Muscle layer of colon (tissue), 2 donors: ENCODE measurements at regions not wholly inside any gene's neighbourhood (a gene's known extent, or its start where the extent isn't known, plus 50 kb on each side); places are given as distances from the start of the nearest gene placed in this dataset.

Experiments
- H3K27ac ChIP-seq: one replicate; pipeline ENCODE4 v1.7.0; 2013; ENCODE audit warnings: low read depth, mild to moderate bottlenecking, low read length, moderate library complexity
- H3K27me3 ChIP-seq, 2 donors: one replicate each; pipeline ENCODE4 v1.7.0; 2013; ENCODE audit warnings: low read length in 2 of 2, mild to moderate bottlenecking in 2 of 2; ENCODE audit not compliant: insufficient read depth in 2 of 2, control insufficient read depth in 1 of 2
- H3K36me3 ChIP-seq: one replicate; pipeline ENCODE4 v1.7.0; 2013; ENCODE audit warnings: mild to moderate bottlenecking, low read length; ENCODE audit not compliant: insufficient read depth
- H3K4me1 ChIP-seq: one replicate; pipeline ENCODE4 v1.7.0; 2013; ENCODE audit warnings: mild to moderate bottlenecking, low read length; ENCODE audit not compliant: insufficient read depth
- H3K4me3 ChIP-seq, 2 donors: one replicate each; pipeline ENCODE4 v1.7.0; 2013; ENCODE audit warnings: low read length in 2 of 2, low read depth in 1 of 2, mild to moderate bottlenecking in 1 of 2, moderate library complexity in 1 of 2
- H3K9ac ChIP-seq: one replicate; pipeline ENCODE4 v1.7.0; 2013; ENCODE audit warnings: low read length
- H3K9me3 ChIP-seq: one replicate; pipeline ENCODE4 v1.7.0; 2013; ENCODE audit warnings: mild to moderate bottlenecking, low read length
- donor health status: abdominal sarcoma.
- donor health status: Adenocarcinoma of cecum.

DNA sequence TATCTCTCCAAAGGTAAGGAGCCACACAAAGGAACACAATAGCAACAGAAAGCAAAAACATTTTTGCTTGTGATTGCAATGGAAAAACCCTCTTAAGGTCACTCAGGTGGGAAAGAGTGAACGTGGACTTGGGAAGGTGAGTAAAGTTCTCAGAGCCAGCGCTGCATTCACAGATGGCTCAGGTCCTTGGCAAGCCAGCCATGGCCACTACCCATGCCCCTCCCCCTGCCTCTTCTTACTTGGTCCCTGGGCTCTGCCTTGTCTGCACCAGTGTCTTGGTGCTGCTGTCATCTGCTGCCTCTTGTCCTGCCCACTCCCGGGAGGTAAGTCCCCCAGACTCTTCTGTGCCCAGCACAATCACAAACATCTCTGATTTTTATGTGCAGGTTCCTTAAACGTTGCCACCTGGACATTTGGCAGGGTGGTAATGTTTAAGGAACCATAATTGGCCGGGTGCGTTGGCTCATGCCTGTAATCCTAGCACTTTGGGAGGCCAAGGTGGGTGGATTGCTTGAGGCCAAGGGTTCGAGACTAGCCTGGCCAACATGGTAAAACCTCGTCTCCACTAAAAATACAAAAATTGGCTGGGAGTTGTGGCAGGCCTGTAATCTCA, 74.6 kb downstream of the FEM1C start:
- H3K36me3 ChIP-seq, result no peaks in the 10 kb centered on the region
- no peaks in the 10 kb centered on the region for H3K27me3 ChIP-seq
- H3K27ac ChIP-seq, result no peak overlapping the region
- no peaks in the 10 kb centered on the region for H3K9me3 ChIP-seq
- no peak overlapping the region for H3K4me3 ChIP-seq
- no peak overlapping the region for H3K9ac ChIP-seq
- H3K4me1 ChIP-seq, result peaks cover 7% of the 10 kb centered on the region

DNA sequence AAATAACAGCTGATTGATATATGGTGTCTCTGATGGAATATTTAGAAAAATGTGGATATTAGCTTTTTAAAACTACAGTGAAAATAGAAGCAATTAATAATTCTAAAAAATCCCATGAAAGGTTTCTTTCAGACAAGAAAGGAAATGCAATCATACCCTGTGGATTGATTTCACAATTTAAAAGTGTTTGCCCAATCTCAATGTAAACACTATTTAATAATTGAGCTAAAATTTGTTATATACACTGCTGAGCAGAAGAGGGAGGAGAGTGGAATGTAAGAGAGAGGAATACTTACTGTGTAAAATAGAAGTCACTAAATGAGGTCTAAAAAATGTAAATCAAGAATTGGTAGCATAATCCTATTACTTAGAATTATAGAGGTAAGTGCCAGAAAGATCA, 76.9 kb downstream of the FEM1C start:
- no peak overlapping the region for H3K4me3 ChIP-seq
- H3K9me3 ChIP-seq, result no peaks in the 10 kb centered on the region
- H3K4me1 ChIP-seq, result peaks cover 4% of the 10 kb centered on the region
- H3K27me3 ChIP-seq, result no peaks in the 10 kb centered on the region
- H3K27ac ChIP-seq, result no peak overlapping the region
- no peak overlapping the region for H3K9ac ChIP-seq
- H3K36me3 ChIP-seq, result no peaks in the 10 kb centered on the region

DNA sequence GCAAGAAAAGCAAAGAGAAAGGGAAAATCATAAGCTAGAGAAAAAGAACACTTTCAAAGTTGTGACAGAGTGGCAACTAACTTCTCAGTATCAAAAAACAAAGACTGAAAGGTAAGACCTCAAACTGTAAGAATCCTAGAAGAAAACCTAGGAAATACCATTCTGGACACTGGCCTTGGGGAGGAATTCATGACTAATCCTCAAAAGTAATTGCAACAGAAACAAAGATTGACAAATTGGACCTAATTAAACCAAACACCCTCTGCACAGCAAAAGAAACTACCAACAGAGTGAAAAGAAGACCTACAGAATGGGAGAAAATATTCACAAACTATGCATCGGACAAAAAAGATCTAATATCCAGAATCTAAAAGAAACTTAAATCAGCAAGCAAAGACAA, 79.1 kb downstream of the FEM1C start:
- H3K9me3 ChIP-seq, result no peaks in the 10 kb centered on the region

DNA sequence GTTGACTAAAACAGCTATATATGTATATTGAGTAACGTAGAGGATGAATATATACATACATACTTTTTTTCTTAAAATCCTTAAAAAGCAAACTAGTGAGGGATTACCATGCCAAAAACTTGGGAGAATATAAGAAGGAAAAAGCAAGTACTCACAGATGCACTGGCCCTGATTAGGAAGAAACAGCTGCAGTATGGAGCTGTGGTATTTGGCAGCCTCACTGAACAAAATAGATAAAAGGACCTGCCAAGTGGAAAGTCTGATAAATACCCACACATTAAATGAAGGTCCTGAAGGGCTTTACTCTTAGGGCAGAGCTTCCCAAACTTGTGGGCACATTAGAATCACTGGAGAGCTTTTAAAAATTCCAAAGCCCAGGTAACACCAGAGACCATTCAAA, 80.6 kb downstream of the FEM1C start:
- Histone ChIP-seq H3K4me1 (no peaks in the 10 kb centered on the region), H3K36me3 (no peaks in the 10 kb centered on the region), H3K27me3 (no peaks in the 10 kb centered on the region), H3K4me3 (no peak overlapping the region), H3K27ac (no peak overlapping the region), H3K9me3 (no peaks in the 10 kb centered on the region), H3K9ac (no peak overlapping the region)

More for the DNA sequence above, 79.1 kb downstream of the FEM1C start:
- H3K9ac ChIP-seq, result no peak overlapping the region
- H3K27me3 ChIP-seq, result no peaks in the 10 kb centered on the region
- H3K4me3 ChIP-seq, result no peak overlapping the region
- H3K27ac ChIP-seq, result no peak overlapping the region
- no peaks in the 10 kb centered on the region for H3K4me1 ChIP-seq
- no peaks in the 10 kb centered on the region for H3K36me3 ChIP-seq

DNA sequence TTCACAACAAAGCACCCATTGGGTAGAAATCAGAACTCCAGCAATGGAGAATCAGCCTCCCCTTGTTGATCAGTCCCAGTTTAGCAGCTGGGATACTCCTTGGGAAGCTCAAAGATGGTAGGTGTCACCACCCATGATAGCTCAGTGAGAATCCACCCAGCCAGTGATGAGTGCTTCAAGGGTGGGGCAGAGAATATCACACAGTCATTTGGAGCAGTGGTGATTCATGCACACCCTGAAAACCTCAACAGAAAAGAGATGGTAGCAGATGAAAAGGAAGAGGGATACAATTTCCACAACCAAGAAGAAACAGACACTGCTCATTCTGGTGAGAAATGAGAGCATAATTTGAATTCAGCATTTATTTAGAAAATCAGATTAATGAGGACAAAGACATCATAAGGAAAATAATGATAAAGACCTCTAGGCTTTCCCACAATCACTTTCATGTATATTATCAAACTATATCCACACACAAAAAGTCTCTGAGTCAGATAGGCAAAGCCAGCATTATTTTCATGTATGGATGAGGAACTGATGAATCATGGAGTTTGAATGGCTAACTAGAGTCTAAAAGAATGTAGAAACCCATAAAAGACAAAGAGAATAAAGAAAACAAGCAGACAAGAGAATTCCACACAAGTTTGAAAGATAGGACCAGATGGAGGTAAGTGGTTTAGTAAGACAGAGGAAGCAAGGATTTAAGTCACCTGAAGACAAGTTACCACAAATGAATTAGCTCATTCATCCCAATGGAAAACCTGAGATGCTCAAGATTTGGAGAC, 82.9 kb downstream of the FEM1C start:
- no peak overlapping the region for H3K4me3 ChIP-seq
- H3K4me1 ChIP-seq, result no peaks in the 10 kb centered on the region
- no peak overlapping the region for H3K27ac ChIP-seq
- no peaks in the 10 kb centered on the region for H3K9me3 ChIP-seq
- H3K9ac ChIP-seq, result no peak overlapping the region
- no peaks in the 10 kb centered on the region for H3K36me3 ChIP-seq
- H3K27me3 ChIP-seq, result no peaks in the 10 kb centered on the region

DNA sequence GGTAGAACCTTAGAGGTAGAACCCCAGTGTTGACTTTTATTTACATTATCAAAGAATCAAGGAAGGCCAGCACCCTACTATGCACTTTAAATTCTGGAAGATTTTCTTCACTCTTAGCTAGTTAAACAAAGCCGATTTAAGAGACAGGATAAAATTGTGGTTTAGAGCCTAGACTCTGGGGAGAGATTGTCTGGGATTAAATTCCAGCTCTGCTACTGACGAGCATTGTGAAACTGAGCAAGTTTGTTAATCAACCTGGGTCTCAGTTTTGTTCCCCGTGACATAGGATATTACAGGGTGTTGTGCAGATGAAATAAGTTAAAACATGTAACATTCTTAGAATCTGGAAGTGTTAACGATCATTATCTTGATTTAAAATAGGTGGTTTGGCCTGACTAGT, 83.5 kb downstream of the FEM1C start:
- Histone ChIP-seq H3K9me3 (no peaks in the 10 kb centered on the region), H3K36me3 (no peaks in the 10 kb centered on the region), H3K4me1 (no peaks in the 10 kb centered on the region), H3K27ac (no peak overlapping the region), H3K4me3 (no peak overlapping the region), H3K27me3 (no peaks in the 10 kb centered on the region), H3K9ac (no peak overlapping the region)

DNA sequence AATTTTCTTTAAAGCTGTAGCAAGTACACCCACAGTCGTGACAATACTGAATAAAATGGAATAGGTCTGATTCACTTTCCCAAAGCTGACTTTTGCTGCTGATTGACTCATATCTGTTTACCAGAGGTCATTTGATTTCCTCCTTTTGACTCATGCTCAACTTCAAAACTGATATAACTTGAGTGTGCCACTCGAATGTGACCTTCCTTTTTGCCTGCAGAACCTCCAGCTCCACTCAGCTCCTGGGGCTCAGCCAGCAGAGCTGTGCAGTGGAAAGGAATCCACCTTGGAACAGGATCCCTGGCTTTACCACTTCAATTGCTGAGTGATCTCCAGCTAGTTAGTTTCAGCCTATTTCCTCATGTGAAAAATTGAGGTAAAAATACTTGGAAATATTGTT, 84.1 kb downstream of the FEM1C start:
- H3K4me1 ChIP-seq, result no peaks in the 10 kb centered on the region
- no peak overlapping the region for H3K9ac ChIP-seq
- no peaks in the 10 kb centered on the region for H3K27me3 ChIP-seq
- no peak overlapping the region for H3K27ac ChIP-seq
- no peak overlapping the region for H3K4me3 ChIP-seq
- H3K36me3 ChIP-seq, result no peaks in the 10 kb centered on the region
- no peaks in the 10 kb centered on the region for H3K9me3 ChIP-seq

DNA sequence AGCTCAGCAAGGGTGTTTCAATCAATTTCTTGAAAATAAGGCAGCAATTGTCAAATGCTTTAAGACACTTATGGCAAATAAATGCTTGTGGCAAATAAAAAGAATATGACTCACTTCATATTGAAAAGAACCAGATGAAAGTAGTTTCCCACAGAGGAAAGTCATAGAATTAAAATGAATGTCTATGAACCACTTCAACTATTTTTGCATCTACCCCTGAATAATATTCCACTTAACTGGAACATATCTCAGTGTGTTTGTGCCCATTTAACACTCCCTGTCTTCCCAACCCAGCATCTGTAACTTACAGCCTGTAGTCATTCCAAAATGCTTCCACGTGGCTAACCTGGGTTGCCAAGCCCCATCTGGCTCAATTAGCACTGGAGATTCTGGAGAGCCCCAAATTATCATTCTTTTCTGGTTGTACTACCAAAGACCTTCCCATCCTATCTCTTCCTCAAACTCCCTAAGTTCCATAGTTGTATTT, 84.7 kb downstream of the FEM1C start:
- H3K4me1 ChIP-seq, result no peaks in the 10 kb centered on the region
- no peak overlapping the region for H3K27ac ChIP-seq
- no peaks in the 10 kb centered on the region for H3K9me3 ChIP-seq
- no peak overlapping the region for H3K4me3 ChIP-seq
- H3K36me3 ChIP-seq, result no peaks in the 10 kb centered on the region
- H3K9ac ChIP-seq, result no peak overlapping the region
- no peaks in the 10 kb centered on the region for H3K27me3 ChIP-seq

DNA sequence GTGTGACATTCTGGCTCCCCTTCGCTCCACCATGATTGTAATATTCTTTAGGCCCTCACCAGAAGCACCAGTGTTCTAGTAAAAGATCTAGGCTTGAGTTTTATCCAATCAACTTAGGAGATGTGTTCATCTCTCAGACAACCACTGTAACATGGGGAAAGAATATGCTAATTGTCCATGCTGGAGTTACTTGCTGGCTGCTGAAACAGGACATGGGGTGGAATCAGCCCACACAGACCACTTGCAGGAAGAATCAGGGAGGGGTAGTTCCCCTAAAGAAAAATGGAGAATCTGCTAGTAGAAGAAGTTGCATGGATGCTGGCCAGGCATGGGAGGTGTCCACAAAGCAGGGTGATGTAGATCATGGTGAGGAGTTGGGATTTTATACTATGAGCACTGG, 86.2 kb downstream of the FEM1C start:
- Histone ChIP-seq H3K27me3 (no peaks in the 10 kb centered on the region), H3K9ac (no peak overlapping the region), H3K4me1 (no peaks in the 10 kb centered on the region), H3K9me3 (no peaks in the 10 kb centered on the region), H3K4me3 (no peak overlapping the region), H3K27ac (no peak overlapping the region), H3K36me3 (no peaks in the 10 kb centered on the region)

DNA sequence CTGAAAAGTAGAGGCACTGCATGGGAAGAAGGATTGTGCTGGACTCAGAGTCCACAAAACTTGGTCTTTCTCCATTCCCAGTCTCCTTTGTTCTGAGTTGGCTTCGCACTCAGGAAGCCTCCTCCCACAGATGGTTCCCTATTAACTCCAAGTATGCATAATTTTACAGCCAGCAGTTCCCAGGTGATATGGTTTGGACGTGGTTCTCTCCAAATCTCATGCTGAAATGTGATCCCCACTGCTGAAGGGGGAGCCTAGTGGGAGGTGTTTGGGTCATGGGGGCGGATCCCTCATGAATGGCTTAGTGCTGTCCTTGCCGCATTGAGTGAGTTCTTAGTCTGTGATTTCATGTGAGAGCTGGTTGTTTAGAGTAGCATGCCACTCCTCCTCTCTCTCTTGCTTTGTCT, 86.6 kb downstream of the FEM1C start:
- H3K27ac ChIP-seq, result no peak overlapping the region
- H3K27me3 ChIP-seq, result no peaks in the 10 kb centered on the region
- no peaks in the 10 kb centered on the region for H3K36me3 ChIP-seq
- no peaks in the 10 kb centered on the region for H3K4me1 ChIP-seq
- no peak overlapping the region for H3K4me3 ChIP-seq
- no peak overlapping the region for H3K9ac ChIP-seq
- H3K9me3 ChIP-seq, result no peaks in the 10 kb centered on the region

DNA sequence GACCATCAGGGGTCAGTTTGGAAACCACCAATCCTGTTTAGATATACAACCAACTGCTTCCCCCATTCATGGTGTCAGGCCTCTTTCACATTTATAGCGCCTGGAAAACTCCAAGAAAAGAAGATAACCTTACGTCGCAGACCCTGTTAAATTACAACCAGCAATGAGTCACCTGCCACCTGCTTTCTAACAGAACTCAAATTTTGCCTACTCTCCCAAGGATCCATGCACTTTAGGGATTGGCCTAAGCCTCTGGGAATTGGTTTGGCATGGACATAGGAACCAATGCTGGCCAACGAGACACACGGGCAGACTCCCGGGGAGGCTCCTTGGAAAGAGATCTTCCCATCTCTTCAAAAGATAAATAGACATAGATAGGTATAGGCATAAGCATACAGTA, 87.0 kb downstream of the FEM1C start:
- Histone ChIP-seq H3K4me3 (no peak overlapping the region), H3K36me3 (no peaks in the 10 kb centered on the region), H3K27ac (no peak overlapping the region), H3K9me3 (no peaks in the 10 kb centered on the region), H3K4me1 (no peaks in the 10 kb centered on the region), H3K9ac (no peak overlapping the region), H3K27me3 (no peaks in the 10 kb centered on the region)

DNA sequence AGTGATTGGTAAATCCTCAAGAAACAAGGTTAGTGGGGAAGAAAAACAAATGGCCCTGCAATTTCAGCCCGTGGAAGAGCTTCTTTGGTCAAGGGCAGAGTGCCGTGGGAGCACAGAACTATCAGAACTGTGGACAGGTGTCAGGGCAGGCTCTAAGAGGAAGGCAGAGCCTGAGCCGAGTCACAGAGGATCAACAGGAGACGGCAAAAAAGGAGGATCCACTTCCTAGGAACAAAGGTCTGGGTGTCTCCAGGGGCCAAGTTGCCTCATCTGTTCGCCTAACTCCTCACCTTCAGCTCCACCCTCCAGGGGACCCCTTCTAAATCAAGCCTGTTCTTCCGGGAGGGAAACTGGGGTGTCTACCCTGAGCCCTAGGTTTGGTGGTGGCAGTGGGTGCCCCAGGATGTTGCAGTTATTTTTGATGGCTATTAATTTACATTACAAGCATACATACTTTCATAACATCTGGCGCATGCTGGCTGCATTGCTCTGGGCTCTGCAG, 88.0 kb downstream of the FEM1C start:
- H3K4me3 ChIP-seq, result no peak overlapping the region
- no peak overlapping the region for H3K9ac ChIP-seq
- H3K36me3 ChIP-seq, result no peaks in the 10 kb centered on the region
- no peak overlapping the region for H3K27ac ChIP-seq
- H3K4me1 ChIP-seq, result no peaks in the 10 kb centered on the region
- no peaks in the 10 kb centered on the region for H3K9me3 ChIP-seq
- H3K27me3 ChIP-seq, result no peaks in the 10 kb centered on the region
